ENCODE measurements at regions not wholly inside any gene's neighbourhood (a gene's known extent, or its start where the extent isn't known, plus 50 kb on each side); places are given as distances from the start of the nearest gene placed in this dataset.

GRCh38 chr13:90185734-90186133, 1161.8 kb upstream of the MIR17HG start:
- no TSS peak for BruUV-seq (replicated peaks)
- H4K8ac ChIP-seq (ENCODE audit: low read depth in 2 of 2, low read length in 2 of 2), result no peak overlapping the region
- ATAC-seq (ENCODE audit: low read depth) (no peak), DNase-seq (no peak)
- no peak overlapping the region for H3K23ac ChIP-seq (ENCODE audit: low read depth, low read length)
- H4K20me1 ChIP-seq (ENCODE audit: insufficient read depth, low read length), result no peaks in the 10 kb centered on the region
- no peak overlapping the region for H3K18ac ChIP-seq (ENCODE audit: low read depth, low read length)
- intact Hi-C loops (cut with micrococcal nuclease), result no loop called here
- H3K27me3 ChIP-seq (ENCODE audit: control insufficient read depth, insufficient read depth, low read length), result no peaks in the 10 kb centered on the region
- ChIA-PET POLR2A (ENCODE audit: unreplicated experiment) (no interaction called here), CTCF (no interaction called here)
- H3K36me3 ChIP-seq (ENCODE audit: control insufficient read depth, insufficient read depth, low read length), result no peaks in the 10 kb centered on the region
- H4K5ac ChIP-seq (ENCODE audit: low read depth, low read length), result no peak overlapping the region
- dilution Hi-C loops (cut with HindIII; ENCODE audit: low sequenced_read_pairs, unreplicated experiment), result no loop called here
- no peak overlapping the region for H3K27ac ChIP-seq (ENCODE audit: insufficient read depth, low read length)
- H3K4me2 ChIP-seq (ENCODE audit: low read depth, low read length), result no peak overlapping the region
- no peak overlapping the region for H4K91ac ChIP-seq (ENCODE audit: insufficient read depth, low read depth, low read length)
- H3K56ac ChIP-seq (ENCODE audit: extremely low read depth, insufficient read depth, low read length), result no peak overlapping the region
- no peak overlapping the region for H2AK5ac ChIP-seq (ENCODE audit: low read depth, low read length)
- no peak overlapping the region for H3K4me3 ChIP-seq (ENCODE audit: insufficient read depth, low read depth, low read length)
- H2BK5ac ChIP-seq (ENCODE audit: low read depth, low read length, poor library complexity, severe bottlenecking), result no peak overlapping the region
- no peaks in the 10 kb centered on the region; the same call in 1 of the 2 replicates for H3K9me3 ChIP-seq (ENCODE audit: control insufficient read depth, insufficient read depth, low read length)
- H2AFZ ChIP-seq (replicated peaks; ENCODE audit: low read length, poor library complexity), result no peak overlapping the region
- no peak overlapping the region for H3K14ac ChIP-seq (replicated peaks; ENCODE audit: low read depth, low read length)
- H3K4me1 ChIP-seq (ENCODE audit: control insufficient read depth, insufficient read depth, low read length), result no peaks in the 10 kb centered on the region
- no peak overlapping the region for H2BK120ac ChIP-seq (ENCODE audit: low read depth, low read length)
- in situ Hi-C loops (cut with MboI; ENCODE audit: low sequenced_read_pairs), result no loop called here
- no peak overlapping the region for H3K9ac ChIP-seq (ENCODE audit: low read depth, low read length)
- H3K79me1 ChIP-seq (ENCODE audit: low read depth in 1 of 2, low read length in 2 of 2), result no peaks in the 10 kb centered on the region
- H2BK20ac ChIP-seq (ENCODE audit: low read depth, low read length), result no peak overlapping the region
- no peak overlapping the region for H3K4ac ChIP-seq (ENCODE audit: low read depth, low read length)
- no peak overlapping the region for H2AK9ac ChIP-seq (replicated peaks; ENCODE audit: low read depth, low read length, poor library complexity)
- H2BK15ac ChIP-seq (ENCODE audit: low read depth, low read length), result no peak overlapping the region
- H3K9me1 ChIP-seq (ENCODE audit: insufficient read depth, low read length), result no peaks in the 10 kb centered on the region
- TF ChIP-seq CEBPB (IDR thresholded peaks at IDR 0.05; ENCODE audit: low read depth, low read length) (no peak), RAD21 (IDR thresholded peaks at IDR 0.05; ENCODE audit: low read length) (no peak), USF2 (IDR thresholded peaks at IDR 0.05; ENCODE audit: low read depth, low read length) (no peak), MAFK (IDR thresholded peaks at IDR 0.05; ENCODE audit: low read depth, low read length) (no peak), POLR2A (IDR thresholded peaks at IDR 0.05; ENCODE audit: low read depth, low read length) (no peak), FOS (IDR thresholded peaks at IDR 0.05; ENCODE audit: low read depth, low read length) (no peak), NFE2L2 (IDR thresholded peaks at IDR 0.05; ENCODE audit: low read depth, low read length) (no peak), ELK1 (IDR thresholded peaks at IDR 0.05; ENCODE audit: borderline replicate concordance, low read depth, low read length) (no peak), RCOR1 (IDR thresholded peaks at IDR 0.05; ENCODE audit: insufficient replicate concordance, low read length) (no peak), MXI1 (IDR thresholded peaks at IDR 0.05; ENCODE audit: borderline replicate concordance, low read depth, low read length) (no peak), CHD1 (IDR thresholded peaks at IDR 0.05; ENCODE audit: low read depth, low read length) (no peak), CTCF (conservative IDR thresholded peaks at IDR 0.05; ENCODE audit: low read depth, low read length) (no peak), MAZ (IDR thresholded peaks at IDR 0.05; ENCODE audit: borderline replicate concordance, low read depth, low read length) (no peak), BHLHE40 (IDR thresholded peaks at IDR 0.05; ENCODE audit: low read depth, low read length) (no peak), RFX5 (IDR thresholded peaks at IDR 0.05; ENCODE audit: low read depth, low read length) (no peak), SMC3 (IDR thresholded peaks at IDR 0.05; ENCODE audit: low read depth, low read length) (no peak)

All from IMR-90 (cell line).